ENCODE measurements at regions not wholly inside any gene's neighbourhood (a gene's known extent, or its start where the extent isn't known, plus 50 kb on each side); places are given as distances from the start of the nearest gene placed in this dataset.

DNA sequence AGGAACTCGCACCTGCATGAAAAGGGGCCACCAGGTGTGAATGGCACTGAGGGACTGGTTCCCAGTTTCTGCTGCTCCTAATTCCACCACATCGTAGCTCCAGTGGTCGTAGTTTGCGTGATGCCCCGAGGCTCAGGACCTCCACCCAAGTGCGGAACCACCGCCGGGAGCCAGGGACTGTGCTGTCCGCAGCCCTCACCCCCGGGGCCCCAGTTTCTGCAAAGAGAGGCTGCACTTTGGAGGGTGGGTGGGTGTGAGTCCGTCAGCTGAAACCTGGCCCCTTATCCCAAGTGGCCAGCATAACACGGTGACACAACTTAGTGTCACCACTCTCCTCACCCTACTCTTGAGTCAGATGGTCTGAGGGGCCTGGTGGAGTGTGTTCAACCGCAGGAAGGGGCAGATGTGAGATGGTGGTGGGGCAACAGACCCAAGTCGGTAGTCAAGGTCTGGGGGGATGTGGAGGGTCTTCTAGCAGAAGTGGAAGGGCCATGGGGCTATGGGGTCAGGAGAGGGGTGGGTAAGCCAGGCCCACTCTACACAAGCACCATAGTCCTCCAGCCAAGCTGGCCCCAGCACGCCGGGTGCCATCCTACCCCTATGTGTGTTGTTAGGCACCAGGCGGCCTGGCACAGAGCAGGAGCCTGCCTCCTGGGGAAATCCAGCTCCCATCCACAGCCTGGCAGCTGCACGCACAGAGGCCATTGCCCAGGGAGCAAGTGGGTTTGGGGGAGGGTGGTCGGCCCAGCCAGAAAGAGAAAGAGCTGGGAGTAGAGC, 1301.6 kb downstream of the UQCRFS1 start:
- ChIA-PET POLR2A (no interaction called here), CTCF (no interaction called here)
- TF ChIP-seq, protein P1, sequence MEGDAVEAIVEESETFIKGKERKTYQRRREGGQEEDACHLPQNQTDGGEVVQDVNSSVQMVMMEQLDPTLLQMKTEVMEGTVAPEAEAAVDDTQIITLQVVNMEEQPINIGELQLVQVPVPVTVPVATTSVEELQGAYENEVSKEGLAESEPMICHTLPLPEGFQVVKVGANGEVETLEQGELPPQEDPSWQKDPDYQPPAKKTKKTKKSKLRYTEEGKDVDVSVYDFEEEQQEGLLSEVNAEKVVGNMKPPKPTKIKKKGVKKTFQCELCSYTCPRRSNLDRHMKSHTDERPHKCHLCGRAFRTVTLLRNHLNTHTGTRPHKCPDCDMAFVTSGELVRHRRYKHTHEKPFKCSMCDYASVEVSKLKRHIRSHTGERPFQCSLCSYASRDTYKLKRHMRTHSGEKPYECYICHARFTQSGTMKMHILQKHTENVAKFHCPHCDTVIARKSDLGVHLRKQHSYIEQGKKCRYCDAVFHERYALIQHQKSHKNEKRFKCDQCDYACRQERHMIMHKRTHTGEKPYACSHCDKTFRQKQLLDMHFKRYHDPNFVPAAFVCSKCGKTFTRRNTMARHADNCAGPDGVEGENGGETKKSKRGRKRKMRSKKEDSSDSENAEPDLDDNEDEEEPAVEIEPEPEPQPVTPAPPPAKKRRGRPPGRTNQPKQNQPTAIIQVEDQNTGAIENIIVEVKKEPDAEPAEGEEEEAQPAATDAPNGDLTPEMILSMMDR (IDR thresholded peaks at IDR 0.05), result no peak
- no peaks in the 10 kb centered on the region for H3K27me3 Mint-ChIP-seq
- H3K27ac Mint-ChIP-seq, result no peak overlapping the region
- no peak overlapping the region for H3K4me3 Mint-ChIP-seq
- H3K36me3 Mint-ChIP-seq (ENCODE audit: low read depth), result no peaks in the 10 kb centered on the region
- no peaks in the 10 kb centered on the region for H3K4me1 Mint-ChIP-seq
- intact Hi-C loops (cut with micrococcal nuclease), result no loop called here
- no peak for ATAC-seq (ENCODE audit: low read depth)
- DNase-seq, result no peak
- H3K9me3 Mint-ChIP-seq, result peaks cover 3% of the 10 kb centered on the region

DNA sequence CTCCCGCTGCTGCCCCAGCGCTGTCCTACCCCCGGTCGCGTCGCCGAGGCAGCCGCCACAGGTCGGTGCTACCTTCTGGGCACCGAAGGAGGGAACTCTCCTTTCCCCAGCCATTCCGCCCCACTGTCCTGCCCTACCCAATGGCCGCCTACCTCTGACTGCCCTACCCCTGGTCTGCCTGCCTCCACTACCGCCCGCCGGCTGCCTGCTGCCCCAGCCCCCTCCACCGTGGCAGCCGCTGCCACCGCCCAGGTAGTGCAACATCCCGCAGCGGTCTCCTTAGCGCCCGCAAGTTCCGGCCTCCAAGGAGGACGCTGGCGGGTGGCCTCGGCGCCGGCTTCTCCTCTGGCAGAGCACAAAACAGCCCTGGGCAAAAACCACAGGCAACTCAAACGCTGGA, 1303.1 kb downstream of the UQCRFS1 start:
- H3K27ac Mint-ChIP-seq, result no peak overlapping the region
- intact Hi-C loops (cut with micrococcal nuclease), result no loop called here
- H3K36me3 Mint-ChIP-seq (ENCODE audit: low read depth), result no peaks in the 10 kb centered on the region
- no peaks in the 10 kb centered on the region for H3K27me3 Mint-ChIP-seq
- H3K4me3 Mint-ChIP-seq, result no peak overlapping the region
- H3K9me3 Mint-ChIP-seq, result peaks cover 3% of the 10 kb centered on the region
- TF ChIP-seq, protein P1 (IDR thresholded peaks at IDR 0.05), result no peak
- ATAC-seq (ENCODE audit: low read depth) (no peak), DNase-seq (no peak)
- POLR2A ChIA-PET, result no interaction called here
- H3K4me1 Mint-ChIP-seq, result no peaks in the 10 kb centered on the region
- CTCF ChIA-PET, result no interaction called here

DNA sequence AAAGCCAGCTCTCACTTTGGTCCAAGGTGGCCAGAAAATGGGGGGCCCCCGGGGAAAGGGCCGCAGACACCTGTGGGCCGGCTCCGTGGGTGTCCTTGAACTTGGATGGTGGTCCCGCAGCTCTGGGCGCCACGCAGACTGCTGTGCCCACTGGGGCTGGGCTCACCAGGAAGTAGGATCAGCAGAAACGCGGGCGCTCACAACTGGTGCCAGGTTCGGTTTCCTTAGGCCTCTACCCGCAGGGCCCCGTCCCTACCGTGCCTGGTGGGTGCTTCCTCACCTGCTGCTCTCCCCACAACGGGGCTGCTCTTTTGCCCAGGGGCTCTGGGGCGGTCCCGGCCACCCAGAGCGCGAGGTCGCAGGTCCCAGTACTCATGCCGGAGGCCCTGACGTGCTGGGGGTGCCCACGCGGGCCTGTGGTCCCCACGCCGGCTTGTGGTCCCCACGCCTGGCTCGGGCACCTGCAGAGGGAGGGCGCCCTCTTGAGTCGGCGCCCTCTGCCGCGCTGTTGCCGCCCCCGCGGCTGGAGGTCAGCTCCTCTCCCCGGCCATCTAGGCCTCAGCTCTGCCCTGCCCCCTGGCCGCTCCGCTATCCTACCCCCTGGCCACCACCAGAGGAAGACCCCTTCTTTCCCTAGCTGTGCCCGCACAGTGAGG, 1303.6 kb downstream of the UQCRFS1 start:
- Mint-ChIP-seq H3K4me3 (no peak overlapping the region), H3K36me3 (ENCODE audit: low read depth) (no peaks in the 10 kb centered on the region), H3K4me1 (no peaks in the 10 kb centered on the region), H3K27ac (no peak overlapping the region), H3K27me3 (no peaks in the 10 kb centered on the region), H3K9me3 (peaks cover 3% of the 10 kb centered on the region)
- CTCF ChIA-PET, result no interaction called here
- POLR2A ChIA-PET, result no interaction called here
- intact Hi-C loops (cut with micrococcal nuclease), result no loop called here
- DNase-seq (no peak), ATAC-seq (ENCODE audit: low read depth) (no peak)
- TF ChIP-seq, protein P1 (IDR thresholded peaks at IDR 0.05), result no peak

DNA sequence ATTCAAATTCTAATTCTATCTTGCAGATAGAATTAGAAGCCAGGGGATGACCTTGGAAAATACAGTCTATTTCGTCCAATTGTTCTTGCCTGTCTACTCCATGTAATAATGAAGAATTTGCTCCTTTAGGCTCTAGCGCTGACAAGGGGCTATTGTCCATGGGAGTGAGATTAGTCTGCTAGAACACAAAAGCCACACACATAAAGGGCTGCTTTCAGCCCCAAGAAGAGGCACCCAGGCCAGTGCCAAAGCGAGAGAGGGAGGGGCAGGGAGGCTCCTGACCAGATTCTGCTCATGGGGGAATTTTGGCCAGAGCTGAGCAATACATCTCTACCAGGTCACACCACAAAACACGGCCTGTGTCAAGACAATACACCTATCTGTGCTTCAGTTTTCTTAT, 1306.9 kb downstream of the UQCRFS1 start:
- Mint-ChIP-seq H3K27me3 (no peaks in the 10 kb centered on the region), H3K9me3 (peaks cover 3% of the 10 kb centered on the region), H3K4me3 (no peak overlapping the region), H3K4me1 (no peaks in the 10 kb centered on the region), H3K27ac (no peak overlapping the region), H3K36me3 (ENCODE audit: low read depth) (no peaks in the 10 kb centered on the region)
- POLR2A ChIA-PET, result no interaction called here
- CTCF ChIA-PET, result no interaction called here
- intact Hi-C loops (cut with micrococcal nuclease), result no loop called here
- TF ChIP-seq, protein P1 (IDR thresholded peaks at IDR 0.05), result no peak
- DNase-seq (no peak), ATAC-seq (ENCODE audit: low read depth) (no peak)

DNA sequence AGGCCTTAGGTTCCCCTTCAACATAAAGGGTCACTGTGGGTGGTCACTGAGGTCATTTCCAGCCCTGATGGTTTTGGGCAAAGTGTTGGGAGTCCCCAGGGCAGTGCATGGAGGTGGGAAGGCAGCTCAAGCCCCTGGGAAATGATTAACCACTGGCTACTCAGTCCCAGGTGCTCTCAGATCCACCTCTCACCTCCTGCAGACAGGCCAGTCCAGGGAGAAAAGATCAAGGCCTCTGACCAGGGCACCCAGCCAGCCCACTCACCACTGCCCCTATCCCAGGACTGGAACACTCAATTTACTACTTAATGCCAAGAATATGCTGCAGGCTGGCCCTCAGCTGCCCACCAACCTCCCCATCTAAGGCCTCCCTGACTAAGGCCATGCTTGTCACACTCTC, 1307.9 kb downstream of the UQCRFS1 start:
- intact Hi-C loops (cut with micrococcal nuclease), result no loop called here
- H3K9me3 Mint-ChIP-seq, result no peaks in the 10 kb centered on the region
- no peak for DNase-seq
- no peak for ATAC-seq (ENCODE audit: low read depth)
- H3K36me3 Mint-ChIP-seq (ENCODE audit: low read depth), result no peaks in the 10 kb centered on the region
- CTCF ChIA-PET, result no interaction called here
- H3K4me1 Mint-ChIP-seq, result no peaks in the 10 kb centered on the region
- TF ChIP-seq, protein P1 (IDR thresholded peaks at IDR 0.05), result no peak
- no peak overlapping the region for H3K4me3 Mint-ChIP-seq
- H3K27ac Mint-ChIP-seq, result no peak overlapping the region
- H3K27me3 Mint-ChIP-seq, result no peaks in the 10 kb centered on the region
- POLR2A ChIA-PET, result no interaction called here
